ENCODE measurements at regions not wholly inside any gene's neighbourhood (a gene's known extent, or its start where the extent isn't known, plus 50 kb on each side); places are given as distances from the start of the nearest gene placed in this dataset.

DNA sequence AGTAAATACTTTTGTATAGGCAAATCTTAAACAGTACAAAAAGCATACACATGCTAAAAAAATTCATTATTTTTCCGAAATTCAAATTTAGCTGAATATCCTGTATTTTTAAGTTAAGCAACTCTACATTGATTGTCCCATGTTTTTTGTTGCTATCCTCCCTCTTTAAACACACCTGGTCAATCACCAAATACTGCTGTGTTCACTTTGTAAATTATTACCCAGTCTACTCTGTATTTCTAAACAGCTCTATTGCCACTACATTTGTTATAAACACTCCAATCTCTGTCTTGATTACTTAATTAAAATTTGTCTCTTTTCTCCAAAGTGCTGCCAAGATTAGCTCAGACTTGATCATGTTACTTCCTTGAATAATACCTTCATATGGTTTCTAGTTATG, 466.5 kb upstream of the GJE1 start:
- no peak for DNase-seq

DNA sequence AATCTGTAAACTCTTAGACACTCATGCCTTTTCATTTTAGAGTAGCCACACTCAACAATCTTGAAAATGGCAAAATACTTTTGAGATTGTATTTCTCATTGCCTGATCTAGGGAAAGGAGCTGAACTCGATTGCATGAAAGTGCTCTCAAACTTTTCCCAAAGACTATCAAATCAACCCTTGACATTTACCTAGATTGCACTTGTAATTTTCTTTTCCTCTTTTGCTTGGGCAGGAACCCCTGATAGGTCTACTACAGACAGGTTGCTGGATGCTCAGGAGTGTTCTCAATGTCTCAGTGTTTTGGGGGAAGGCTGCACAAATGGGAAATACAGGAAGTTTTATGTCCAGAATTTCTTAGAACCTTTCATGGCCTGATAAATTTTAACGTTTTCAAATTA, 468.0 kb upstream of the GJE1 start:
- DNase-seq: no peak

DNA sequence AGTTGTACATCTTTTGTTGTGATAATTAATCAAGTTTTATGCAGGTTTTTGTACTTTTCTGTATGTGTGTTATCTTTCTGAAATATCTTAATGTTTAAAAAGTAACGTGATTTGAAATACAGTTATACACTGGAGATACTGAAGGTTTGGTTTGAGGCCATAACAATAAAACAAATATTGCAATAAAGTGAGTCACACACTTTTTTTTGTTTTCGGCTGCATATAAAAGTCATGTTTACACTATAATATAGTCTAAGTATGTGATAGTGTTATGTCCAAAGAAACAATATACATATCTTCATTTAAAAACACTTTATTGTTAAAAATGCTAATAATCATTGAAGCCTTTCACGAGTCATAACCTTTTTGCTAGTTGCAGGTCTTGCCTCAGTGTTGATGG, 473.1 kb upstream of the GJE1 start:
- DNase-seq: no peak

GRCh38 chr6:141658696-141659095, 474.0 kb upstream of the GJE1 start:
- no peak for DNase-seq

- no peak for DNase-seq
Measured at GRCh38 chr6:141657812-141658211, 474.9 kb upstream of the GJE1 start.

DNA sequence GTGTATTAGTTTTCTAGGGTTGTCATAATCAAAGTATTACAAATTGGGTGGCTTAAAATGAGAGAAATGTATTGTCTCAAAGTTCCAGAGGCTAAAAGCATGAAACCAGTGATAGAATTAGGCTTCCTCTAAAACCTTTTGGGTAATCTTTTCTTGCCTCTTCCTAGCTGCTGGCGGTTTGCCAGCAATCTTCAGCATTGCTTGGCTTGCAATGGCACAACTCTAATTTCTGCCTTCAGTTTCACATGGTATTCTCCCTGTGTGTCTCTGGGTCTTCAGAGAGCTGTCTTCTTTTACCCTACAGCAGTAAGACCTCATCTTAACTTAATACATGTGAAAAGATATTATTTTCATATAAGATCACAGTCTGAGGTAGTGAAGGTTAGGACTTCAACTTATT, 479.1 kb upstream of the GJE1 start:
- DNase-seq: no peak

- no peak for DNase-seq
Measured at GRCh38 chr6:141641951-141642350, 490.8 kb upstream of the GJE1 start.

DNA sequence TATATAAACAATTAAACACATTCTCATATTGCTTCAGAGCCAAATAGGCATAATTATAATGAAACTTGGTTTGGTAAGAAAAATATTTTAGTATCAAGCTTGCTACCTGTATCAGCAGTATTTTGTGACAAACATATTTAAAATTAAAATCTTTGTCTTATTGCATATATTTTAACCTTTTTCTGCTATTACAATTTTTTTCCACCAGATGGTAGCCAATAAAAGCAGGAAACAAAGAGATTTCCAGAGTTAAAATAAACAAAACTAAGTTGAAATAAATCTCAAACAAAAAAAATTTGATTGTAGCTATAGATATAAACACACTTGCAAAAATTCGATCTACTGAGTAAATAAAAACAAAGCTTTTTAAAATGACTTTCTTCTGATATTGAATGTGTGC, 491.3 kb upstream of the GJE1 start:
- no peak for DNase-seq

DNA sequence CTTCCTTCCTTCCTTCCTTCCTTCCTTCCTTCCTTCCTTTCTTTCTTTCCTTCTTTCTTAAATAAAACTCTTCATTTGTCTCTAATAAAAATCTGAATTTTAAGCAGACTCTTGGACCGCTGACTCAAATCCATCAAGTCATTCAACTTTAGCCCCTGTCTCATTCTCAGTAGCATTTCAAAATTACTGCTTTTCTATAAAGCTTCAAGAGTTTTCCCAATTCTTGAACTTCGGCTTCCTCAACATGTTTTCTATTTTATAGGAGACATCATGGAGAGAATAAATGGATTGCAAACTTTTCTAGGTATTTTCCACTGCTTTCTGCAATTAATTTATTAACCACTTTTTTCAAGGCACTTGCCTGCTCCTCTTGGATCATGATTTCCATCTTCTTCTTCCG, 497.1 kb upstream of the GJE1 start:
- no peak for DNase-seq

- DNase-seq: no peak
Measured at GRCh38 chr6:141634269-141634668, 498.5 kb upstream of the GJE1 start.

GRCh38 chr6:141624301-141624700, 508.4 kb upstream of the GJE1 start:
- no peak for DNase-seq

GRCh38 chr6:141618180-141618581, 514.5 kb upstream of the GJE1 start:
- DNase-seq: no peak

DNA sequence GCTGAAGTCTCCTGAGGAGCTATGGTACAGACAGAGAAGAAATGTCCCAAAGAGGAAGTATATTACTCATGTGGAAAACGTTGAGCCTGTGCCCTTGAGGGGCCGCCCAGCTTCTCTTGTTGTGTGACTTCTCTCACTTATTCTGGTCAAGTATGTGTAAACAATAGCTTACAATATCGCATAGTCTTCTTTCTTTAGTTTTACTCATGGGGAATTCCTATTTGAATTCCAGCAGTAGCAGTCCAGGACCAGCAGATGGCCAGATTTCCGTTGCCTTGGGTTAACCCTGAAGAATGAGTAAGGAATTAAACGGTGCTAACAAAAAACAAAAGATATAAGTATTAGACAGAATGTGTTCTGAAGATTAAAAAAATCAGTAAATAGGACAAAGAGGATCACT, 522.0 kb upstream of the GJE1 start:
- DNase-seq: no peak

DNA sequence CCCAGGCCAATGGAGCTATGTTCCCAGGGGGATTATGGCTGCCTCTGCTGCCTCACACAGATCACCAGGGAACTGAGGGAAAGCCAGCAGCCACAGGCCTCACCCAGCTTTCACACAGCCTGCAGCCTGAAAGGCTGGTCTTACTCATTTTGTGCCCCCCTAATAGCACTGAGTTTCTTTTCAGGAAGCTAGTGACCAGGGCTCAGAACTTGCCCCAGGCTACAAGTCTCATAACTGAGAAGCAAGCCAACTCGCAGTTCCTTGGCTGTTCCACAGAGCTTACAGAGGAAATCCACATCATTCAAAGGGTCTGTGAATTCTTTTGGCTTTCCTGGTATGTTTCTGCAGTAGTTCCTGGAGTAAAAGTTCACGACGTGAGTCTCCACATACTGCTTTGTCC, 524.8 kb upstream of the GJE1 start:
- no peak for DNase-seq

DNA sequence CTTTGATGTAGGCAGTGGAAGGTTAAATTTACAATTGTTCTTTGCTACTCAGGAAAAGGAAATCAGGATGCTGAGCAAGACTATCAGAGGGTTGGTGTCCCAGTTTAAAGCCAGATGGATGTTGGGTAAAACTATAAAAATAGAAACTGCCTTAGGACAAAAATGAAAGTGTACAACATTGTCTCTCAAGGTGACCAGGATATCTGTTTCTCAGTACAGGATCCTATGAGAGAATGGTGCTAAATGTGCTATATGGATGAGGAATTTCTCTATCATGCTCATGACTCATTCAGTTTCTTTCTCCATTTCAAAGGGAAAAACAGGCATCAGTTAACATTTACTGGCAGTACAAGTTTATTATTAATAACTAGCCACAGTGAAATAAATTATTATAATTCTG, 534.2 kb upstream of the GJE1 start:
- DNase-seq: no peak

GRCh38 chr6:141594874-141595273, 537.9 kb upstream of the GJE1 start:
- DNase-seq: no peak

- DNase-seq: no peak
Measured at GRCh38 chr6:141593311-141593710, 539.4 kb upstream of the GJE1 start.

DNA sequence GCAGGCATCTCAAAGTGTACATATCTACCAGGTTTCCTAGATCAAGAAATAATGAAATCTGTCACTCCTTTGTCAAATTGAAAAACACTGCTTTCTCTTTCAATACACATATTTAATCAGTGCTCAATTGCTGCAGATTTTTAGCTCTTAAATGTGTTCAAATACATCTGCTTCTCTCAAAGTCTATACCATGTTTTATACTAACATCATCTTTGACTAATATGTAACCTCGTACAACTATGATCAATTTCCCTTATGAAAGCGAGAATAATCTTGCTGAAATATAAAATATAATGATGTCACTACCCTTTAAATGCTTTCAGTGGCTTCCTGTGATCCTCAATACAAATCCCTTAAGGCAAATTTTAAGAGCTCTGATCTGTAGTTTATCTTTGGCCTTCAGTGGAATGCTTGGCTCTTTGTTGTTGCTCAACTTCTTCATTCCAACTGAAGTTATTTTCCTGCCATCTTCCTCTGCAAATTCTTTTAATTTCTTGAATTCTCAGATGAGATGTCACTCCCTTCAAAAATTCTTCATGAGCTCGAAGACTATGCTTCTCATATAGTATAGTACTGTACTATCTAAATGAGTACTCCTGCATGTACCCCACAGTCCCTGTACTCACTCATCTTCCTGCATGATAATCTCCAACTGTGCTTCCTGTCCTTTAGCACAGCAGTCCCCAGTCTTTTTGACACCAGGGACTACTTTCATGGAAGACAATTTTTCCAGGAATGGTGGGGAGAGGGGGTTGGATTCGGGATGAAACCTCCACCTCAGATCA, 545.1 kb upstream of the GJE1 start:
- DNase-seq: no peak

DNA sequence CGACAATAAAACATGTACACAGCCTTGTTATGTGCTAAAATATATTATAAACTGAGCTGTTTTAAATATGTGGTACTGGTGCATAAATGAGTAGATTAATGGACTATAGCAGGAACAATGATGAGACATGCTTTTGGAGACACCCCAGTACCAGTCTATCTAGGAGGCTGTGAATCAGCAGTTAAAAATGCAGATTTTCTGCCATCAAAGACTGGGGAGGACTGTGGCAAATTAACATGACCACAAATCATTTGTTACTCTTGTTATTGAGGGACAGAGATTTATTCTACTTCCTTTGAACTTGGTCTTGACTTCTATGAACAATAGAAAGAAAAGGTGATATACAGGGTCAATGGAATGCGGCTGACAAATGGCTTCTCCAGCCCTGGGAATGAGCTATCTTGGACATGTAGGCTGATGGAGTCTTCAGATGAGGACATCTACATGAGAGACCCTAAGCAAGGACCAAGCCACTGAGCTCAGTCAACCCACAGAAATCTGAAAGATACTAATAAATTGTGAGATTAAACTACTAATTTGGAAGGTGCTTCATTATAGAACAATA, 551.7 kb upstream of the GJE1 start:
- DNase-seq: no peak

DNA sequence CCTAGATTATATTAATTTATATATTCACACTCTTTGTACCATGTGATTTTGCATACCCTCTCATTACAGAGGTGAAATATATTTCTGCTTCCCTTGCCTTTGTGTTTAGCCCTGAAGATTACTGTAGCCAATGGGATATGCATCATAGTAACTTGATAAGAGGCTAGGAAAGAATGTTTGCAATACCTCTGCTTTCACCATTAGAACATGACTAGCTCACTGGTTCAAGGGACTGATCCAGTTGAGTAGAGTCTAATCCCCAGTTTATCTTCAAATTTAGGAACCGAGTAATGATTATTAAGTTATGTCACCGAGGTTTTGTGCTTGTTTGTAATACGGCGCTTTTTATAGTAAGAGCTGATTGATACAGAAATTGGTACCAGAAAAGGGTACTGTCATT, 552.6 kb upstream of the GJE1 start:
- DNase-seq: no peak

DNA sequence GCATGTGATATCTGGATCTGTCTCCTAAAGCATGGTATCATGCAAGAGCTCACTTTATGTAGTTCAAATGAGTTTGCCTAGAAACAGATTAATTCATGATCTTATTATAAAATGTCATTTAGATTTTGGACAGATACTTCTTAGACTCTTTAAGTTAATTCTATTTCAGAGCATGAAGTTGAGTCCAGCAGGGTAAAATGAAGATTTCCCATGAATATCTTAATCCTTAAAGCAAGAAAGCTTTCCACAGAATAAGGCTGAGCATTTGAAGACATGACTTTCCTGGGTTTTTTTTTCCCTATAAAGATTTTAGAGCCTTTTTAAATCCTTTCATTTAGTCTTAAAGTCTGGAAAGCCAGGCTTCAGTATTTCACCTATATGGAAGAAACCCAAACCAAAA, 556.0 kb upstream of the GJE1 start:
- DNase-seq: no peak

DNA sequence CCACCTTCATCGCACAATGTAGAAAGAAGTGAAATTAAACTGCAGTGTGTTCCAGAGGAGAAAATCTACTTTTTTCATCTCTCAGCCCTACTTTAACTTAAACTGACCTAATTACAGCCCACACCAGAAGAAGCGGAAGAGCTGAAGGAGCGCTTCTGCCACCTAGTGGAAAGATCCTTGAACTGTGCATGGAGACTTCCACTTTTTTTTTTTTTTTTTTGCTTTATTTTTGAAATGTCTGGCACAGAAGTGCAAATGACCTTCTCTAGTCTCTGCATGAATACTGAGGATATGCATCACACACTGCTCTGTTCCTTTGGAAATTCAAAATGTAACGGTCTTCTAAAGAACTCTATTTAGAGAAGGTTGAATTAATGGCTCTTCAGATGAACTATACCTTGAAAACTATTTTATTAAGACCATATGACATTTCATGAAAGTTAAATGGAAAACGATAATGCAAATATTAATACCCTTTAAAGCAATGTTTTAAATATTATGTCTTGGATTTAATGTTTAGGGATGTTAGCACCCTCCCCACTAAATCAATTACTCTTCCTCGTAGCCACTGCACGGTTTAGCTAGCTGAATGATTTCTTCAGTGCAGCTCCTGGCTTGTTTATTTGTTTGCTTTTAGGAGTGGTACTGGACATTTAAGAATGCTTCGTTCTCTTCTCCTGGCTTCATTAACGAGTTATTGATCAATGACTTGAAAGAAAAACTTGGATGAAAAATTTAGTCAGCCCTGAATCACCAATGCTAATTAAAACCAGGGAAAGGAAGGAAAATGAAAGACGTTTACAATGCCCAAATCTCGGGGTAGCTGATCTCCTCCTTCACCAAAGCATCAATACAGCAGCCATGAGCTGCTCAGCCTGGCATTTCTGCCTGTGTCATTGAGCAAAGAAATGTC, 569.6 kb upstream of the GJE1 start:
- DNase-seq: peak; percentile 0

GRCh38 chr6:141562186-141562811, 570.4 kb upstream of the GJE1 start:
- DNase-seq: no peak

- DNase-seq: no peak
Measured at GRCh38 chr6:141561154-141561553, 571.6 kb upstream of the GJE1 start.
